SKM-1 (cell line): ENCODE measurements at regions not wholly inside any gene's neighbourhood (a gene's known extent, or its start where the extent isn't known, plus 50 kb on each side); places are given as distances from the start of the nearest gene placed in this dataset.

ENCODE experiments used
- DNase-seq: peaks from one replicate; lab custom pipeline; 2025; ENCODE audit not compliant: unreplicated experiment; lab: John Stamatoyannopoulos, UW

- no peak for DNase-seq
Observed at GRCh38 chr2:235165631-235166030, 213.8 kb downstream of the SH3BP4 start.

GRCh38 chr2:235168174-235168979 lies 216.6 kb downstream of the SH3BP4 start:
- DNase-seq = no peak

- no peak for DNase-seq
Observed at GRCh38 chr2:235170016-235170415, 218.2 kb downstream of the SH3BP4 start.

GRCh38 chr2:235170536-235171521 lies 219.0 kb downstream of the SH3BP4 start:
- no peak for DNase-seq

- DNase-seq = no peak
Observed at GRCh38 chr2:235171550-235172031, 219.8 kb downstream of the SH3BP4 start.

GRCh38 chr2:235180642-235181041 lies 228.8 kb downstream of the SH3BP4 start:
- no peak for DNase-seq

GRCh38 chr2:235183786-235184185 lies 232.0 kb downstream of the SH3BP4 start:
- DNase-seq = no peak

- DNase-seq = no peak
Observed at GRCh38 chr2:235187806-235188205, 236.0 kb downstream of the SH3BP4 start.

GRCh38 chr2:235191486-235191885 lies 239.7 kb downstream of the SH3BP4 start:
- no peak for DNase-seq

- no peak for DNase-seq
Observed at GRCh38 chr2:235191978-235192377, 240.2 kb downstream of the SH3BP4 start.

GRCh38 chr2:235194351-235194750 lies 242.5 kb downstream of the SH3BP4 start:
- DNase-seq = no peak

- no peak for DNase-seq
Observed at GRCh38 chr2:235194836-235195235, 243.0 kb downstream of the SH3BP4 start.

- no peak for DNase-seq
Observed at GRCh38 chr2:235195921-235196320, 244.1 kb downstream of the SH3BP4 start.

GRCh38 chr2:235199128-235199527 lies 247.3 kb downstream of the SH3BP4 start:
- no peak for DNase-seq

GRCh38 chr2:235200216-235200615 lies 248.4 kb downstream of the SH3BP4 start:
- DNase-seq = no peak

- DNase-seq = no peak
Observed at GRCh38 chr2:235201756-235202155, 249.9 kb downstream of the SH3BP4 start.

- DNase-seq = no peak
Observed at GRCh38 chr2:235204948-235205347, 253.1 kb downstream of the SH3BP4 start.

GRCh38 chr2:235206399-235206798 lies 254.6 kb downstream of the SH3BP4 start:
- no peak for DNase-seq

GRCh38 chr2:235206980-235207579 lies 255.3 kb downstream of the SH3BP4 start:
- DNase-seq = no peak

GRCh38 chr2:235211056-235211455 lies 259.2 kb downstream of the SH3BP4 start:
- DNase-seq = no peak

- DNase-seq = no peak
Observed at GRCh38 chr2:235212501-235213158, 260.8 kb downstream of the SH3BP4 start.
